HFF-Myc (cell line): ENCODE measurements at regions not wholly inside any gene's neighbourhood (a gene's known extent, or its start where the extent isn't known, plus 50 kb on each side); places are given as distances from the start of the nearest gene placed in this dataset.

Experiments
- DNase-seq: peaks from one replicate; pipeline ENCODE4 v3.0.0-alpha.2; 2011; ENCODE audit warnings: low read depth; ENCODE audit errors: extremely low read depth
- H3K4me3 ChIP-seq: replicated peaks from 2 replicates; pipeline ENCODE4 v1.5.1; 2011; ENCODE audit warnings: low read depth, mild to moderate bottlenecking, control low read depth, low read length
- CTCF ChIP-seq: IDR thresholded peaks from 2 replicates; pipeline ENCODE4 v1.5.1; 2012; ENCODE audit warnings: mild to moderate bottlenecking, low read depth, low read length, control low read depth; ENCODE audit errors: missing control alignments

DNA sequence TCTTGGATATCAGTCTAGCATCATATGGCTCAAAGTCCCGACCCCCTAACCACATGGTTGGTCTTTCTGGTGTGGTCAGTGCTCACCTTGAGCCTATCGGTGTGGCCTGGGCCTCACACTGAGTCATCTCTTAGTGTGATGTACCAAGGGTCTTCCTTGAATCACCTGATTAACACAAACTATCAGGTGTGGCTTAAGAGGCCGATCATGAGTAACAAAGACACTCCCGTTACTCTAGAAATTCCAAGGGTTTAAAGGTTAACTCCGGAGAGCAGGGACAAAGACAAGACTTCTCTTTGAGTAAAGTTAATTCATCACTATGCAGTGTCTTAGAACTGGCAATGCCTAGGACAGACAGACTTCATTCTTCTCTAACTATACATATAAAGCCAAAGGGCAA, 52.3 kb upstream of the ARMC3 start:
- H3K4me3 ChIP-seq: no peak overlapping the region
- no peak for TF ChIP-seq CTCF
- no peak for DNase-seq

GRCh38 chr10:22874189-22874854, 53.5 kb upstream of the ARMC3 start:
- no peak for DNase-seq
- H3K4me3 ChIP-seq: no peak overlapping the region
- no peak for TF ChIP-seq CTCF

DNA sequence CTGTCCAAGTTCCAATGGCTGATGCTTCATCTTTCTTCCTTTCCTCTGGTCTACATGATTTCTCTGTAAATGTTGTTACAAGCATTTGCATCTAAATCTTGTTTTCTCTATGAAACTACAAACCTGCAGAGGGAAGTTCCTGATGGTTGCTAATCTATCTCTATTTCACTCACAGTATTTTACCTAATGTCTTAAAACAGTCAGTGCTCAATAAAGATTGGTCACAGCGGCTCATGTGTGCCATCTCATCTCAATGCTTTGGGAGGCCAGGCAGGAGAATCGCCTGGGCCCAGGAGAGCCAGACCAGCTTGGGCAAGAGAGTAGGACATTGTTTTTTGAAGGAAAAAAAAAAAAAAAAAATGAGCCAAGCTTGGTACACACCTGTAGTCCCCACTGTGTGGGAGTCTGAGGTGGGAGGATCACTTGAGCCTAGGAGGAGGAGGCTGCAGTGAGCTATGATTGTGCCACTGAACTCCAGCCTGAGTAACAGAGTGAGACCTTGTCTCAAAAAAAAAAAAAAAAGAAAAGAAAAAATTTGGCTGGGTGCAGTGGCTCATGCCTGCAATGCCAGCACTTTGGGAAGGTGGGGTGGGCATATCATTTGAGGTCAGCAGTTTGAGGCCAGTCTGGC, 71.3 kb upstream of the ARMC3 start:
- no peak overlapping the region for H3K4me3 ChIP-seq
- no peak for DNase-seq
- TF ChIP-seq CTCF: no peak

GRCh38 chr10:22854935-22855421, 72.9 kb upstream of the ARMC3 start:
- DNase-seq: no peak
- no peak for TF ChIP-seq CTCF

DNA sequence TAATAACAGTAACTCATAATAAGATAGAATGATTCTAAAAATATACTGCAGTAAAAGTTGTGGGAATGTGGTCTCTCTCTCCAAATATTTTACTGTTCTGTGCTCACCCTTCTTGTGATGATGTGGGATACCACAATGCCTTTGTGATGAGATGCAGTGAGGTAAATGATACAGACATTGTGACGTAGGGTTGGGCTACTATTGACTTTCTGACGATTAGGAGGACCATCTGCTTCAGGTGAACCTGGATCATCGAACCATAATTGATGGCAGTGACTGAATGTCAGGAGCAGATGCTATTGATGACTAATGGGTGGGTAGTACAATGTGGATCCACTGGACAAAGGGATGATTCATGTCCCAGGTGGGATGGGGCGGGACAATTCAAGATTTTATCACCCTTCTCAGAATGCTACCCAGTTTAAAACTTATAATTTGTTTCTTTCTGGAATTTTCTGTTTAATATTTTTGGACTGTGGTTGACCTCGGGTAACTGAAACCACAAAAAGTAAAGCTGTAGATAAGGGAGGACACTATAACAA, 73.9 kb upstream of the ARMC3 start:
- DNase-seq: no peak
- TF ChIP-seq CTCF: no peak
- no peak overlapping the region for H3K4me3 ChIP-seq

More at GRCh38 chr10:22854935-22855421, 72.9 kb upstream of the ARMC3 start:
- H3K4me3 ChIP-seq: no peak overlapping the region

- H3K4me3 ChIP-seq: no peak overlapping the region
- no peak for DNase-seq
- TF ChIP-seq CTCF: no peak
Measured at GRCh38 chr10:22852712-22853353, 75.0 kb upstream of the ARMC3 start.
